HEK293 (cell line): ENCODE measurements at regions not wholly inside any gene's neighbourhood (a gene's known extent, or its start where the extent isn't known, plus 50 kb on each side); places are given as distances from the start of the nearest gene placed in this dataset.

ENCODE experiments used
- CTCF ChIP-seq: fragments of 450-650 bp; formaldehyde crosslinking; IDR thresholded peaks from 2 replicates; pipeline ENCODE4 v1.5.1; 2016; ENCODE audit warnings: missing biosample characterization, missing genetic modification characterization
- MEIS1 ChIP-seq: sonication (generic); formaldehyde crosslinking; IDR thresholded peaks from 2 replicates; pipeline ENCODE4 v1.8.1; 2022; ENCODE audit warnings: missing genetic modification reagents, mild to moderate bottlenecking, borderline replicate concordance
- SP2 ChIP-seq: fragments of 450-650 bp; formaldehyde crosslinking; IDR thresholded peaks from 2 replicates; pipeline ENCODE4 v1.5.1; 2016; ENCODE audit warnings: missing biosample characterization, missing genetic modification characterization
- ZFP3 ChIP-seq: fragments of 450-650 bp; formaldehyde crosslinking; IDR thresholded peaks from 2 replicates; pipeline ENCODE4 v1.5.1; 2016; ENCODE audit warnings: low read depth, missing biosample characterization, missing genetic modification characterization
- ZIC2 ChIP-seq: fragments of 450-650 bp; formaldehyde crosslinking; IDR thresholded peaks from 2 replicates; pipeline ENCODE4 v1.5.1; 2016; ENCODE audit warnings: missing biosample characterization, missing genetic modification characterization
- ZNF501 ChIP-seq: fragments of 450-650 bp; formaldehyde crosslinking; IDR thresholded peaks from 2 replicates; pipeline ENCODE4 v1.5.1; 2016; ENCODE audit warnings: missing biosample characterization, missing genetic modification characterization
- ZNF843 ChIP-seq: fragments of 450-650 bp; formaldehyde crosslinking; IDR thresholded peaks from 2 replicates; pipeline ENCODE4 v1.5.1; 2016; ENCODE audit warnings: missing biosample characterization, missing genetic modification characterization

- TF ChIP-seq ZNF843 (tag by site-specific recombination) (no peak), ZNF501 (tag by site-specific recombination) (no peak), CTCF (tag by site-specific recombination) (no peak), SP2 (tag by site-specific recombination) (no peak), ZFP3 (tag by site-specific recombination) (no peak), ZIC2 (tag by site-specific recombination) (no peak), MEIS1 (CRISPR knock-in tag) (no peak)
Measured at GRCh38 chr5:135223404-135223803, 175.6 kb downstream of the MACROH2A1 start.
